T-cell (primary cell): ENCODE measurements at regions not wholly inside any gene's neighbourhood (a gene's known extent, or its start where the extent isn't known, plus 50 kb on each side); places are given as distances from the start of the nearest gene placed in this dataset.

Experiments used
- ATAC-seq, 4 experiments: fragments of 200-7000 bp in 3 of 4; fragments of 150-1000 bp in 1 of 4; cut with Tn5 transposase; replicated peaks in 1 of 4; 1 replicate in 3 of 4; 2 replicates in 1 of 4; pipeline ENCODE4 v1.10.0; 2021; ENCODE audit warnings: moderate library complexity in 3 of 4, mild to moderate bottlenecking in 2 of 4, moderate number of reproducible peaks in 1 of 4
- CTCF ChIA-PET, 2 donors: fragments of 300-600 bp; sonication (Branson Sonifier 250); formaldehyde crosslinking; loops; one replicate each; lab custom pipeline; 2022; ENCODE audit warnings: antibody characterized with exemption in 2 of 2; lab: Charles Lee
- POLR2A ChIA-PET, 2 donors: fragments of 300-600 bp; sonication (Branson Sonifier 250); formaldehyde crosslinking; loops; one replicate each; lab custom pipeline; 2022; ENCODE audit warnings: antibody characterized with exemption in 2 of 2; lab: Charles Lee
- DNase-seq, 35 experiments: peaks; one replicate each; pipeline versions ENCODE4 v3.0.0 to v3.0.0-alpha.2; 2013 to 2023
- H3K27ac ChIP-seq: one replicate; pipeline ENCODE4 v1.5.1; 2013; ENCODE audit warnings: low read length
- H3K27me3 ChIP-seq, 2 experiments: replicated peaks in 1 of 2; 1 replicate in 1 of 2; 2 replicates in 1 of 2; pipeline versions ENCODE4 v1.6.1 to v1.7.0; 2013; ENCODE audit warnings: low read length in 1 of 2, mixed read lengths in 1 of 2; ENCODE audit not compliant: control insufficient read depth in 2 of 2, insufficient read depth in 2 of 2; ENCODE audit errors: extremely low read depth in 1 of 2
- H3K36me3 ChIP-seq, 2 donors: 1 replicate in 1 of 2; 2 replicates in 1 of 2; pipeline versions ENCODE4 v1.6.1 to v1.7.0; 2013; ENCODE audit warnings: low read length in 1 of 2; ENCODE audit not compliant: control insufficient read depth in 2 of 2, insufficient read depth in 1 of 2; ENCODE audit errors: extremely low read depth in 1 of 2
- H3K4me1 ChIP-seq, 2 experiments: 1 replicate in 1 of 2; 2 replicates in 1 of 2; pipeline versions ENCODE4 v1.6.1 to v1.7.0; 2013; ENCODE audit warnings: low read length in 2 of 2, mixed read lengths in 1 of 2; ENCODE audit not compliant: insufficient read depth in 2 of 2, control insufficient read depth in 1 of 2; ENCODE audit errors: extremely low read depth in 1 of 2
- H3K4me3 ChIP-seq, 2 donors: 1 replicate in 1 of 2; 2 replicates in 1 of 2; pipeline versions ENCODE4 v1.5.1 to v1.7.0; 2013; ENCODE audit warnings: mild to moderate bottlenecking in 2 of 2, low read length in 1 of 2, moderate library complexity in 1 of 2; ENCODE audit not compliant: control insufficient read depth in 1 of 2; ENCODE audit errors: extremely low read depth in 1 of 2
- H3K9me3 ChIP-seq: 2 replicates; pipeline ENCODE4 v1.7.0; 2013
- H3K27ac Mint-ChIP-seq, 2 donors: one replicate each; pipeline ENCODE4 v1.8.0; 2020 to 2021; ENCODE audit warnings: mild to moderate bottlenecking in 2 of 2, mixed read lengths in 2 of 2
- H3K27me3 Mint-ChIP-seq, 2 donors: one replicate each; pipeline ENCODE4 v1.8.0; 2021 to 2022; ENCODE audit warnings: mixed read lengths in 2 of 2
- H3K36me3 Mint-ChIP-seq: one replicate; pipeline ENCODE4 v1.8.0; 2021; ENCODE audit warnings: mixed read lengths
- H3K4me1 Mint-ChIP-seq, 3 donors: one replicate each; pipeline ENCODE4 v1.8.0; 2020 to 2022; ENCODE audit warnings: mixed read lengths in 3 of 3, mild to moderate bottlenecking in 1 of 3
- H3K4me3 Mint-ChIP-seq, 3 donors: one replicate each; pipeline ENCODE4 v1.8.0; 2020 to 2022; ENCODE audit warnings: mild to moderate bottlenecking in 3 of 3, mixed read lengths in 3 of 3, moderate library complexity in 3 of 3
- H3K9me3 Mint-ChIP-seq, 3 donors: one replicate each; pipeline ENCODE4 v1.8.0; 2020 to 2022; ENCODE audit warnings: mixed read lengths in 3 of 3
- WGBS: methylation state at CpG from one replicate; pipeline ENCODE4 v1.1.5; 2013; ENCODE audit warnings: missing lambda C conversion rate; ENCODE audit not compliant: insufficient coverage; 5-methylcytosine and 5-hydroxymethylcytosine counted together

GRCh38 chr2:216565956-216566355 lies 67.3 kb upstream of the IGFBP2 start:
- POLR2A ChIA-PET, result no interaction called here
- H3K4me3 ChIP-seq, result no peak overlapping the region

GRCh38 chr2:216568576-216568975 lies 64.6 kb upstream of the IGFBP2 start:
- no peaks in the 10 kb centered on the region for H3K4me1 ChIP-seq
- Mint-ChIP-seq H3K36me3 (no peaks in the 10 kb centered on the region), H3K4me1 (no peaks in the 10 kb centered on the region), H3K4me3 (no peak overlapping the region), H3K27me3 (peaks cover 16 to 24% of the 10 kb centered on the region in 2 donors), H3K9me3 (peaks cover 0 to 6% (median 5%) of the 10 kb centered on the region in 3 donors), H3K27ac (no peak overlapping the region)
- no peak overlapping the region for H3K27ac ChIP-seq
- H3K9me3 ChIP-seq, result no peaks in the 10 kb centered on the region
- ATAC-seq (no peak), DNase-seq (no peak)
- POLR2A ChIA-PET, result no interaction called here
- peaks cover 0 to 7% of the 10 kb centered on the region in 2 experiments for H3K27me3 ChIP-seq
- WGBS, result no CpG with 5 or more reads among the region's 3 CpGs
- CTCF ChIA-PET, result no interaction called here
- no peaks in the 10 kb centered on the region for H3K36me3 ChIP-seq
- H3K4me3 ChIP-seq, result no peak overlapping the region

More at GRCh38 chr2:216565956-216566355, 67.3 kb upstream of the IGFBP2 start:
- CTCF ChIA-PET, result no interaction called here
- Histone ChIP-seq H3K9me3 (no peaks in the 10 kb centered on the region), H3K27ac (no peak overlapping the region), H3K36me3 (no peaks in the 10 kb centered on the region), H3K4me1 (no peaks in the 10 kb centered on the region), H3K27me3 (no peaks in the 10 kb centered on the region)
- no peak for DNase-seq
- H3K4me3 Mint-ChIP-seq, result no peak overlapping the region
- peaks cover 0 to 2% (median 0%) of the 10 kb centered on the region in 3 donors for H3K9me3 Mint-ChIP-seq
- 76% methylated on average over 2 of the region's 7 CpGs for WGBS
- H3K4me1 Mint-ChIP-seq, result no peaks in the 10 kb centered on the region
- H3K27ac Mint-ChIP-seq, result no peak overlapping the region
- peaks cover 19 to 32% of the 10 kb centered on the region in 2 donors for H3K27me3 Mint-ChIP-seq
- ATAC-seq, result no peak
- H3K36me3 Mint-ChIP-seq, result no peaks in the 10 kb centered on the region

- Mint-ChIP-seq H3K4me3 (no peak overlapping the region), H3K4me1 (no peaks in the 10 kb centered on the region), H3K27me3 (peaks cover 14 to 21% of the 10 kb centered on the region in 2 donors), H3K27ac (no peak overlapping the region), H3K36me3 (no peaks in the 10 kb centered on the region), H3K9me3 (peaks cover 0 to 6% (median 5%) of the 10 kb centered on the region in 3 donors)
- ChIA-PET POLR2A (no interaction called here), CTCF (no interaction called here)
- 96% methylated on average over 3 of the region's 5 CpGs for WGBS
- Histone ChIP-seq H3K4me3 (no peak overlapping the region), H3K27ac (no peak overlapping the region), H3K4me1 (no peaks in the 10 kb centered on the region), H3K36me3 (no peaks in the 10 kb centered on the region), H3K9me3 (no peaks in the 10 kb centered on the region), H3K27me3 (peaks cover 0 to 7% of the 10 kb centered on the region in 2 experiments)
- no peak for DNase-seq
- no peak for ATAC-seq
Measured at GRCh38 chr2:216569765-216570164, 63.5 kb upstream of the IGFBP2 start.

GRCh38 chr2:216570357-216570756 lies 62.9 kb upstream of the IGFBP2 start:
- Histone ChIP-seq H3K27me3 (peaks cover 0 to 7% of the 10 kb centered on the region in 2 experiments), H3K9me3 (no peaks in the 10 kb centered on the region)

GRCh38 chr2:216571178-216571908 lies 61.9 kb upstream of the IGFBP2 start:
- Histone ChIP-seq H3K27ac (no peak overlapping the region), H3K4me1 (no peaks in the 10 kb centered on the region), H3K4me3 (no peak overlapping the region), H3K36me3 (no peaks in the 10 kb centered on the region), H3K9me3 (no peaks in the 10 kb centered on the region), H3K27me3 (peaks cover 0 to 7% of the 10 kb centered on the region in 2 experiments)
- no peaks in the 10 kb centered on the region for H3K36me3 Mint-ChIP-seq
- CTCF ChIA-PET, result interaction anchor here in 1 of 2 donors (0.5 kb wide), 1 partner anchor 111 kb away, joined by 4 read pairs; no protein-coding TSS in a partner anchor
- no peak for ATAC-seq
- H3K4me1 Mint-ChIP-seq, result peaks cover 0 to under 1% (median under 1%) of the 10 kb centered on the region in 3 donors
- peaks cover 10 to 15% of the 10 kb centered on the region in 2 donors for H3K27me3 Mint-ChIP-seq
- no CpG with 5 or more reads among the region's 3 CpGs for WGBS
- no peak overlapping the region for H3K27ac Mint-ChIP-seq
- DNase-seq, result no peak
- peaks cover 0 to 6% (median 5%) of the 10 kb centered on the region in 3 donors for H3K9me3 Mint-ChIP-seq
- H3K4me3 Mint-ChIP-seq, result no peak overlapping the region
- POLR2A ChIA-PET, result no interaction called here

More at GRCh38 chr2:216570357-216570756, 62.9 kb upstream of the IGFBP2 start:
- ChIA-PET POLR2A (interaction anchor here in 1 of 2 donors (0.6 kb wide), 1 partner anchor 102 kb away, joined by 3 read pairs; no protein-coding TSS in a partner anchor), CTCF (no interaction called here)
- WGBS, result no CpG with 5 or more reads among the region's 1 CpG
- H3K36me3 Mint-ChIP-seq, result no peaks in the 10 kb centered on the region
- H3K4me1 ChIP-seq, result no peaks in the 10 kb centered on the region
- no peak for DNase-seq
- H3K27ac Mint-ChIP-seq, result no peak overlapping the region
- H3K27ac ChIP-seq, result no peak overlapping the region
- H3K4me1 Mint-ChIP-seq, result no peaks in the 10 kb centered on the region
- H3K36me3 ChIP-seq, result no peaks in the 10 kb centered on the region
- H3K4me3 ChIP-seq, result no peak overlapping the region
- ATAC-seq, result no peak
- H3K27me3 Mint-ChIP-seq, result peaks cover 14 to 21% of the 10 kb centered on the region in 2 donors
- peaks cover 0 to 6% (median 5%) of the 10 kb centered on the region in 3 donors for H3K9me3 Mint-ChIP-seq
- no peak overlapping the region for H3K4me3 Mint-ChIP-seq

GRCh38 chr2:216571909-216572513 lies 61.2 kb upstream of the IGFBP2 start:
- no CpG with 5 or more reads among the region's 4 CpGs for WGBS
- H3K9me3 ChIP-seq, result no peaks in the 10 kb centered on the region
- no peaks in the 10 kb centered on the region for H3K36me3 ChIP-seq
- Mint-ChIP-seq H3K27ac (no peak overlapping the region), H3K27me3 (peaks cover 11 to 13% of the 10 kb centered on the region in 2 donors), H3K4me3 (no peak overlapping the region), H3K4me1 (peaks cover 4 to 8% (median 7%) of the 10 kb centered on the region in 3 donors), H3K36me3 (no peaks in the 10 kb centered on the region), H3K9me3 (peaks cover 0 to 6% (median 5%) of the 10 kb centered on the region in 3 donors)
- no peak for ATAC-seq
- no peak overlapping the region for H3K4me3 ChIP-seq
- POLR2A ChIA-PET, result no interaction called here
- H3K4me1 ChIP-seq, result peaks cover 0 to under 1% of the 10 kb centered on the region in 2 experiments
- no peak overlapping the region for H3K27ac ChIP-seq
- no peak for DNase-seq
- peaks cover 0 to 7% of the 10 kb centered on the region in 2 experiments for H3K27me3 ChIP-seq
- CTCF ChIA-PET, result interaction anchor here in 1 of 2 donors (0.5 kb wide), 1 partner anchor 111 kb away, joined by 4 read pairs; no protein-coding TSS in a partner anchor
